ENCODE measurements at regions not wholly inside any gene's neighbourhood (a gene's known extent, or its start where the extent isn't known, plus 50 kb on each side); places are given as distances from the start of the nearest gene placed in this dataset.

- TF ChIP-seq RAD21 (conservative IDR thresholded peaks at IDR 0.05) = no peak
- no peak overlapping the region for H2AFZ ChIP-seq (ENCODE audit: low read depth, low read length)
- H3K36me3 ChIP-seq (ENCODE audit: insufficient read depth, low read length) = no peaks in the 10 kb centered on the region
- H3K27ac ChIP-seq (ENCODE audit: low read length) = no peak overlapping the region
- H3K9me2 ChIP-seq (ENCODE audit: insufficient read depth, low read length) = no peaks in the 10 kb centered on the region
- no peaks in the 10 kb centered on the region for H4K20me1 ChIP-seq (ENCODE audit: insufficient read depth)
- no peaks in the 10 kb centered on the region for H3K9me3 ChIP-seq (ENCODE audit: low read length)
- H3K79me2 ChIP-seq (replicated peaks; ENCODE audit: insufficient read depth, low read length) = no peaks in the 10 kb centered on the region
- no peak overlapping the region for H3K4me2 ChIP-seq (ENCODE audit: low read length)
- H3F3A ChIP-seq (ENCODE audit: insufficient read depth, low read length, poor library complexity, severe bottlenecking) = no peaks in the 10 kb centered on the region
- no peak overlapping the region for H3K4me3 ChIP-seq (ENCODE audit: low read length)
- no peaks in the 10 kb centered on the region for H3K27me3 ChIP-seq (ENCODE audit: insufficient read depth, low read depth, low read length)
- H3K9ac ChIP-seq (ENCODE audit: low read length) = no peak overlapping the region
Measured at GRCh38 chr4:138088449-138089208, 153.5 kb downstream of the SLC7A11 start.

DNA sequence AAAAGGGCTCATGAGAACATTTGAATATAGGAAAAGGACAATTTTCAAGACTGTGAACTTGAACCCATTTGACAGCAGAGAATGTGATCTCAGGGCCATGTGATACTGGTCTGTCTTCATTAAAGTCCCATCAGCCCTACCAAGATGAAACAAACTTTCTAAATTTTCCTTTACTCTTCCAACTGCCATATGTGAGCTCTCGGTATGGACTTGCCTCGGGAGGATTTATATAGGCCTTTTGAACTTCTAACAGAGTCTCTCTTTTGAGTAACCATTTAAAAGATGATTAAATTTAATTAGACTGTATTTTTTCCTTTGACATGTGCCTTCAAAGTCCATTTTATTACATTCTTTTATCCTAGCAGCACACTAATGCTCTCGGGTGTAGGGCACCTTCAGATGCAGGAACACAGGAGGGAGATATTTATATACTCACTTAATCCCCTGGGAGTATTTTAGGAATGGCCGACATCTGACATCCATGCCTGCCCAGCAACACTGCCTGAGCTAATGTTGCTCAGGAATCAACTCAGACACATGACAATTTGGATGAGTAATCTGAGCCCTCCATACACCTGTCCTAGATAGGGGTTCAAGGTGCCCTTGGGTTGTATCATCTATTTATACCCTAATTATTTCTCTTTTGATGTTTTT is 155.0 kb downstream of the SLC7A11 start:
- Histone ChIP-seq H3K79me2 (replicated peaks; ENCODE audit: insufficient read depth, low read length) (no peaks in the 10 kb centered on the region), H4K20me1 (ENCODE audit: insufficient read depth) (no peaks in the 10 kb centered on the region), H3K9me3 (ENCODE audit: low read length) (no peaks in the 10 kb centered on the region), H3K9me2 (ENCODE audit: insufficient read depth, low read length) (no peaks in the 10 kb centered on the region), H3F3A (ENCODE audit: insufficient read depth, low read length, poor library complexity, severe bottlenecking) (no peaks in the 10 kb centered on the region), H3K27me3 (ENCODE audit: insufficient read depth, low read depth, low read length) (no peaks in the 10 kb centered on the region), H3K36me3 (ENCODE audit: insufficient read depth, low read length) (no peaks in the 10 kb centered on the region), H3K27ac (ENCODE audit: low read length) (no peak overlapping the region), H3K4me2 (ENCODE audit: low read length) (no peak overlapping the region), H3K4me3 (ENCODE audit: low read length) (no peak overlapping the region), H2AFZ (ENCODE audit: low read depth, low read length) (no peak overlapping the region), H3K9ac (ENCODE audit: low read length) (no peak overlapping the region)
- TF ChIP-seq POLR2AphosphoS5 (IDR thresholded peaks at IDR 0.05) (no peak), REST (IDR thresholded peaks at IDR 0.05; ENCODE audit: borderline replicate concordance) (no peak), SMC3 (conservative IDR thresholded peaks at IDR 0.05; ENCODE audit: poor library complexity) (no peak), MXI1 (conservative IDR thresholded peaks at IDR 0.05; ENCODE audit: poor library complexity, severe bottlenecking) (no peak), RAD21 (conservative IDR thresholded peaks at IDR 0.05) (no peak), EZH2 (IDR thresholded peaks at IDR 0.05; ENCODE audit: borderline replicate concordance, insufficient read depth, low read length, poor library complexity, severe bottlenecking) (no peak), EP300 (conservative IDR thresholded peaks at IDR 0.05; ENCODE audit: poor library complexity, severe bottlenecking) (no peak), CTCF (IDR thresholded peaks at IDR 0.05; ENCODE audit: poor library complexity, severe bottlenecking) (no peak), TAF1 (IDR thresholded peaks at IDR 0.05; ENCODE audit: low read depth) (no peak)
